GM19239 (cell line): ENCODE measurements at regions not wholly inside any gene's neighbourhood (a gene's known extent, or its start where the extent isn't known, plus 50 kb on each side); places are given as distances from the start of the nearest gene placed in this dataset.
"Not testable (repeated sequence)": the region's sequence is repeated elsewhere in the genome, so short reads cannot be mapped to it uniquely, and the experiment has no call there.

Experiments
- DNase-seq: peaks from one replicate; pipeline ENCODE4 v3.0.0; 2011; ENCODE audit warnings: low spot score; ENCODE audit not compliant: insufficient read length
- FAIRE-seq: peaks from 2 replicates; lab custom pipeline; 2011; peaks lifted over from hg19 to GRCh38; lab: Jason Lieb, UNC

GRCh38 chr10:30765616-30766015, 136.1 kb upstream of the LYZL2 start:
- DNase-seq (no peak), FAIRE-seq (no peak)

GRCh38 chr10:30765022-30765615, 135.6 kb upstream of the LYZL2 start:
- no peak for DNase-seq
- no peak for FAIRE-seq

- no peak for FAIRE-seq
- no peak for DNase-seq
Measured at GRCh38 chr10:30763918-30764317, 134.4 kb upstream of the LYZL2 start.

GRCh38 chr10:30762620-30763019, 133.1 kb upstream of the LYZL2 start:
- DNase-seq (no peak), FAIRE-seq (peak; percentile 48)

- FAIRE-seq (no peak), DNase-seq (no peak)
Measured at GRCh38 chr10:30759423-30759822, 129.9 kb upstream of the LYZL2 start.

- DNase-seq = no peak
- no peak for FAIRE-seq
Measured at GRCh38 chr10:30758338-30758737, 128.8 kb upstream of the LYZL2 start.

- no peak for DNase-seq
- no peak for FAIRE-seq
Measured at GRCh38 chr10:30756896-30757295, 127.3 kb upstream of the LYZL2 start.

GRCh38 chr10:30756151-30756550, 126.6 kb upstream of the LYZL2 start:
- FAIRE-seq (no peak), DNase-seq (no peak)

- no peak for FAIRE-seq
- no peak for DNase-seq
Measured at GRCh38 chr10:30755441-30755953, 125.9 kb upstream of the LYZL2 start.

GRCh38 chr10:30752481-30752881, 122.9 kb upstream of the LYZL2 start:
- DNase-seq (no peak), FAIRE-seq (no peak)

- DNase-seq (peak; percentile 35), FAIRE-seq (peak; percentile 65)
Measured at GRCh38 chr10:30751678-30752331, 122.3 kb upstream of the LYZL2 start.

- FAIRE-seq (peak; percentile 21), DNase-seq (peak; percentile 19)
Measured at GRCh38 chr10:30750971-30751677, 121.6 kb upstream of the LYZL2 start.

- FAIRE-seq = no peak
- no peak for DNase-seq
Measured at GRCh38 chr10:30749385-30749784, 119.8 kb upstream of the LYZL2 start.

- DNase-seq (no peak), FAIRE-seq (no peak)
Measured at GRCh38 chr10:30748152-30748973, 118.8 kb upstream of the LYZL2 start.

GRCh38 chr10:30747633-30748032, 118.1 kb upstream of the LYZL2 start:
- FAIRE-seq = no peak
- no peak for DNase-seq

- DNase-seq (no peak), FAIRE-seq (no peak)
Measured at GRCh38 chr10:30745953-30746352, 116.4 kb upstream of the LYZL2 start.

- no peak for DNase-seq
Measured at GRCh38 chr10:30744106-30744505, 114.6 kb upstream of the LYZL2 start.

GRCh38 chr10:30743586-30743985, 114.0 kb upstream of the LYZL2 start:
- FAIRE-seq (no peak), DNase-seq (no peak)

More at GRCh38 chr10:30744106-30744505, 114.6 kb upstream of the LYZL2 start:
- no peak for FAIRE-seq

GRCh38 chr10:30742471-30742870, 112.9 kb upstream of the LYZL2 start:
- DNase-seq (peak; percentile 36), FAIRE-seq (peak; percentile 76)

GRCh38 chr10:30740774-30741173, 111.2 kb upstream of the LYZL2 start:
- DNase-seq, FAIRE-seq: not testable (repeated sequence)
